Naive thymus-derived CD8-positive, alpha-beta T cell (primary cell): ENCODE measurements at regions not wholly inside any gene's neighbourhood (a gene's known extent, or its start where the extent isn't known, plus 50 kb on each side); places are given as distances from the start of the nearest gene placed in this dataset. TPM values are rescaled to one million over a fixed set of nuclear protein-coding genes. Genes with fewer than 3 reads are reported as not detected.

Experiments used
- microRNA-seq: library from miRNA; unstranded; fragments of <30 nt; microRNA quantifications from one replicate; pipeline ENCODE4 v1.2.0, GENCODE V29; 2022; ENCODE audit warnings: borderline microRNAs expressed

Small RNA genes lying in the stretch of these regions (microRNA-seq; reads per million reads assigned to microRNA genes)
- gene MIR4302, result not detected
